Mucosa of rectum (tissue), 2 donors: ENCODE measurements at regions not wholly inside any gene's neighbourhood (a gene's known extent, or its start where the extent isn't known, plus 50 kb on each side); places are given as distances from the start of the nearest gene placed in this dataset.

Experiments used
- H3K27ac ChIP-seq, 2 donors: one replicate each; pipeline ENCODE4 v1.7.0; 2013; ENCODE audit warnings: inconsistent platforms in 2 of 2, low read depth in 2 of 2, low read length in 2 of 2
- H3K27me3 ChIP-seq, 2 donors: one replicate each; pipeline ENCODE4 v1.7.0; 2013; ENCODE audit warnings: low read length in 2 of 2; ENCODE audit not compliant: control insufficient read depth in 2 of 2, insufficient read depth in 2 of 2
- H3K36me3 ChIP-seq, 2 donors: one replicate each; pipeline ENCODE4 v1.7.0; 2013; ENCODE audit warnings: low read length in 2 of 2; ENCODE audit not compliant: control insufficient read depth in 2 of 2, insufficient read depth in 2 of 2
- H3K4me1 ChIP-seq, 2 donors: one replicate each; pipeline ENCODE4 v1.7.0; 2013; ENCODE audit warnings: low read length in 2 of 2, mild to moderate bottlenecking in 1 of 2; ENCODE audit not compliant: control insufficient read depth in 2 of 2, insufficient read depth in 2 of 2
- H3K4me3 ChIP-seq, 2 donors: one replicate each; pipeline ENCODE4 v1.7.0; 2013; ENCODE audit warnings: low read length in 2 of 2
- H3K9ac ChIP-seq, 2 donors: one replicate each; pipeline ENCODE4 v1.7.0; 2013; ENCODE audit warnings: low read length in 2 of 2, low read depth in 1 of 2, mild to moderate bottlenecking in 1 of 2
- H3K9me3 ChIP-seq, 2 donors: one replicate each; pipeline ENCODE4 v1.7.0; 2013; ENCODE audit warnings: low read length in 2 of 2; ENCODE audit not compliant: control insufficient read depth in 2 of 2
- donor health status: healthy.
- donor health status: Normal muscosa, but diverticular disease.

DNA sequence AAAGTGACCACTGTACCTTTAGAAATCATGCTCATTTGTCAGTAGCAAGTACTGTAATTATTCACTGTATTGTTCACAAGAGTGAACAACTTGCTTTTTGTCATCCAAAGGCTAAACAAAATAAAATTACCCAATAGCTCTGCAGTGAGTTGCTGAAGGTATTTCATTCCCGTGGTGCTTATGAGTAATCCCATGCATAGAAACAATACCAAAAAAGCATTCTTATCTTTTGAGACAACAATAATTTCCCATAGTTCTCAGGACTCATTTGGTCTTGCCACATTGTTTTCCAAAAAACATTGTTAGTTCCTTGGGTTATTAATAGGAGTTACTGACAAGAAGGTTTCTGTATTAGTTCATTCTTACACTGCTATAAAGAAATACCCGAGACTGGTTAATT, 503.2 kb upstream of the FAM98A start:
- no peak overlapping the region for H3K9ac ChIP-seq
- no peak overlapping the region for H3K27ac ChIP-seq
- no peak overlapping the region for H3K4me3 ChIP-seq

DNA sequence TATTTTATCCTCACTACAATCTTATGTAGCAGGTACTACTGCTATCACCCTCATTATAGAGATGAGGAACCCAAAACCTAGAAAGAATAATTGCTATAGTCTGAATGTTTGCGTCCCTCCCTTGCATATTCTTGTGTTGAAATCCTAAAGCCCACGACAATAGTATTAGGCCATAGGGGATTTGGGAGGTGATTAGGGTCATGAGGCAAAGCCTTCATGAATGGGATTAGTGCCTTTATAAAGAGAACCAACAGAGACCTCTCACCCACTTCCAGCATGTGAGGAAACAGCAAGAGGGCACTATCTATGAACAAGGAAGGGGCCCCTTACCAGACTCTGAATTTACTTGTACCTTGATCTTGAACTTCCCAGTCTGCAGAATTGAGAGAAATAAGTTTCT, 500.3 kb upstream of the FAM98A start:
- Histone ChIP-seq H3K9me3 (no peaks in the 10 kb centered on the region), H3K9ac (no peak overlapping the region), H3K27ac (no peak overlapping the region), H3K4me3 (no peak overlapping the region), H3K27me3 (no peaks in the 10 kb centered on the region), H3K4me1 (no peaks in the 10 kb centered on the region), H3K36me3 (no peaks in the 10 kb centered on the region)

More for the DNA sequence above, 503.2 kb upstream of the FAM98A start:
- Histone ChIP-seq H3K4me1 (no peaks in the 10 kb centered on the region), H3K27me3 (no peaks in the 10 kb centered on the region), H3K36me3 (no peaks in the 10 kb centered on the region), H3K9me3 (no peaks in the 10 kb centered on the region)

DNA sequence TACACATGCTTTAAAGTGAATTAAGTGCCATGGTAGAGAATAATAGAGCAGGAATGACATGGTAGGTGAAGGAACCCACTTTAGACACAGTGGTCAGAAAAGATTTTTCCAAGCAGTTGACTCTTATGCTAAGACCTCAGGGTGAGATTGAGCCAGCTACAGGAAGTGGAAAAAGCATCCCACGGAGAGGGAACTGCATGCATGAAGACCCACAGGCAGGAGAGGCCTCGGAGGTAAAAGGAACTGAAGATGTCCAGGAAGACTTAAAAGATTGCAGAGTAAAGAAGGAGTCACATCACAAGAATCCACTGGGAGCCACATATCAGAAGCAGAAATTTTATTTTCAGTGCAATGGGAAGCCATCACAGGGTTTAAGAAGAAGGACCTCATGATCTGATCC, 499.2 kb upstream of the FAM98A start:
- no peaks in the 10 kb centered on the region for H3K4me1 ChIP-seq
- H3K9me3 ChIP-seq: no peaks in the 10 kb centered on the region
- H3K27me3 ChIP-seq: no peaks in the 10 kb centered on the region
- H3K9ac ChIP-seq: no peak overlapping the region
- no peak overlapping the region for H3K27ac ChIP-seq
- no peak overlapping the region for H3K4me3 ChIP-seq
- H3K36me3 ChIP-seq: no peaks in the 10 kb centered on the region

DNA sequence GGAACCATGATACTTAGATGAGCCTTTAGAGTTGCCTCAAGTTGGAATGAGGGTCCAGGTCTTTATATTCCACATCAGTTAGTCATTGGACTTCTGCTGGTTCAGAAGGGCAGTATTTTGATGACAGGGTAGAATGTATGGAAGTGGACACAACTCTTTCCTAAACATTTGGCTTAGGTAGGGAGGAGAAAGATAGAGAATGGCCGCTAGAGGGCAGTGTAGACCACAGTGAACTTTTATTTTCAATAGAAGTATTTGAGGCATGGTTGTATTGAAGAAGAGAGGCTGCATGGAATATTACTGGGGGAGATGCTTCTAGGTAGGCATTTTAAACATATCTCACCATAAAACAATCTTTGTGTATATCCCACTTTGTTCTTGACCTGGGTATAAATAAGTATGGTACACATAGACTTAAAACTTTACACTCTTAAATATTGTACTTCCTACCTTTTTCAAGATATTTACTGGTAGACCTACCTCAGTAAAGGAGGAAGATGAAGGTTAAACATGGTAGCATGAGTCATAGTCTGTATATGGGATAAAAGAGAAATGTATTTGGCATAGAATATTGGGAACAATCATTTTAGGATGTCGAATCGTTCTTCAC, 497.6 kb upstream of the FAM98A start:
- no peaks in the 10 kb centered on the region for H3K9me3 ChIP-seq
- no peak overlapping the region for H3K27ac ChIP-seq
- H3K4me1 ChIP-seq: no peaks in the 10 kb centered on the region

DNA sequence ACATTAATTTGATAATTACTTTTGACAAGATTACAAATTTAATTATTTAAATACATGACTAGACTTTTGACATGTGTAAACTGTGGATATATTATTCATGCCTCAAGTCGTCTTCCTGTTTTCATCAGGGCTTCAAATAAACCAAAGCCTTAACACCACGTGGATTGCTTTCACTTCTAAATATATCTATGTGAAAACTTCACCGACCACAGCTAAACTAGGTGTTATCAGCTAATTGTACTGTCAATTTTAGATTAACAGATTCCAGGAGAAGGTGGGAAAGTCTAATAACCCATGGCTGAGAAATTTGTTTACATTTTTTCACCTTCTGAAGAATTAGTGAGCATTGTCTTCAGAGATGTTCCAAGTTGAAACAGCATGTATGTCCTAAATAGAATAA, 494.7 kb upstream of the FAM98A start:
- no peak overlapping the region for H3K27ac ChIP-seq
- H3K9ac ChIP-seq: no peak overlapping the region
- H3K27me3 ChIP-seq: no peaks in the 10 kb centered on the region
- H3K4me3 ChIP-seq: no peak overlapping the region
- H3K4me1 ChIP-seq: no peaks in the 10 kb centered on the region
- H3K9me3 ChIP-seq: no peaks in the 10 kb centered on the region
- H3K36me3 ChIP-seq: no peaks in the 10 kb centered on the region

More for the DNA sequence above, 497.6 kb upstream of the FAM98A start:
- H3K36me3 ChIP-seq: no peaks in the 10 kb centered on the region
- H3K4me3 ChIP-seq: no peak overlapping the region
- no peak overlapping the region for H3K9ac ChIP-seq
- H3K27me3 ChIP-seq: no peaks in the 10 kb centered on the region

DNA sequence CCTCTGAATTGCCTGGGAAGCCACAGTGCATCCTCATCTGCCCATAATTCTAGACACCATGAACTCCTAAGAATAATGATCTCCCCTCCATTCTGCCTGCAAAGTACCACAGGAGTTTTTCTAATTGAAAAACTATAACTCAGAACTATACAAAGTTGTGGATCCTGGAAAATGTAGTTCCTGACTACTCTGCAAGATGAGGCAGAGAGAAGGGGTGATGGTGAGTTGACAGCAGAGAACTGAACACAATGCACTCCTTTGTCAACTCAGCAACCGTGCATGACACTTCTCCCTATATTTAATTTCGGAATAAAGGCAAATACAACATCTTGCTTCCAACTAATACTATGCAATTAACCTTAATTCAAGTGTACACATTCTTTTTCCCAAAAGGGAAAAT, 471.1 kb upstream of the FAM98A start:
- Histone ChIP-seq H3K27ac (no peak overlapping the region), H3K4me1 (no peaks in the 10 kb centered on the region), H3K9ac (no peak overlapping the region), H3K4me3 (no peak overlapping the region), H3K36me3 (no peaks in the 10 kb centered on the region), H3K27me3 (no peaks in the 10 kb centered on the region), H3K9me3 (no peaks in the 10 kb centered on the region)

DNA sequence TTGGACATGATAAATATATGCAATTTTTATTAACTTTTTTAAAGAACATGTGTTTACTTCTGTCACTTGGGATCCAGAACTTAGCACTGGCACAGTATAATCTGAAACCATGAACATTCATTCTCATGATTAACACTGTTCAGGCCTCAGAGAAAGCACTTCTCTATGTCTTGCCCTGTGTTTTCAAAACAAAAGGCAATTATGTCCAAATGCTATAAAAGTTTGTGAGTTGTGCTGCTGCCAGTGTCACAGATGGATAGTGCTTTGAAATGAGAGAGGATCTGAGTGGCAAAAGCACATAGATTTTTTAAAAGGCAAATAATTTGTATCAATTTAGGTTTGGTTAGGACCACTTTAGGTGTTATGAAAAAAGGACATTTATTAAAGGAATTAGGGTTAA, 470.5 kb upstream of the FAM98A start:
- Histone ChIP-seq H3K4me3 (no peak overlapping the region), H3K27me3 (no peaks in the 10 kb centered on the region), H3K27ac (no peak overlapping the region), H3K9me3 (no peaks in the 10 kb centered on the region), H3K4me1 (no peaks in the 10 kb centered on the region), H3K36me3 (no peaks in the 10 kb centered on the region), H3K9ac (no peak overlapping the region)

DNA sequence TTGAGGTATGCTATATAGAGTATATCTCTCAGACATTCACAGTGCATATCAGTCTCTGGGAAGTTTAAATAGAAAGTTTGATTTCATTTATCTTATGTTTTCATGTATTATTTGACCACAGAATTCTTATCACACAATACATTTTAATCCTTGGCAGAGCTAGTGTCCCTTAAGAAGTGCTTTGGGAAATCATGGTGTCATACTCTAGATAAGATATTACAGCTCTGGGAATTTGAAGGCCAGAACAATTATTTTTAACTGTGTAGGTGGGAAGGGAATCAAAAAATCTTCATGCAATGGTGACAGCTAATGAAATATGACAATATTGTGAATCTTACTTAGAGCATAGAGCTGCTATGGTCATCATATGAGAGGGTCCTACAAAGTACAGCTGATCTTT, 451.3 kb upstream of the FAM98A start:
- Histone ChIP-seq H3K9me3 (no peaks in the 10 kb centered on the region), H3K27me3 (no peaks in the 10 kb centered on the region), H3K9ac (no peak overlapping the region), H3K4me1 (no peaks in the 10 kb centered on the region), H3K36me3 (no peaks in the 10 kb centered on the region), H3K27ac (no peak overlapping the region), H3K4me3 (no peak overlapping the region)

DNA sequence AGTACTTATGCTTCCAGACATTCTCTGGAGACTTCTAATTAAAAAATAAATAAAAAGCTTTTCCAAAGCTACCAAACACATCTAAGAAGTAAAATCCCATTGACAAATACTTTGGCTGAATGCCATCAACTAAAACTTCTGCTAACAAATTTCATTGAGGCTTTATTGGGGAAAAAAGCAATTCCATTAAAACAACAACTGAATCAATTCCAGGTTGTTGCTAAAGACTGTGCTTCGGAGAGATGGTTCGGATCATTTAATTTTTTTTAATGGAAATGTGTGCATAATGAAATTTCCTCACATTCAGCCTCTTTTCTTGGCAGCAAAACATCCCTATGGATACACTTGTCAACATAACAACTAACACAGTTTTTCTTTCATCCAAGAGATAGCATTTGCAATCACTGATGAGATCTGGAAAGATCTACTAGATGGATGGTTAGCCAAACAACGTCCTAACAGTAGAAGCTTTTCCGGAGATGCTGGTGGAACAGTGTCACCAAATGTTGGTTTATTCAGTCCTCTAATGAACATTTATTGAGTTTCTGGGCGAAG, 446.1 kb upstream of the FAM98A start:
- Histone ChIP-seq H3K4me1 (no peaks in the 10 kb centered on the region), H3K9me3 (no peaks in the 10 kb centered on the region), H3K27me3 (no peaks in the 10 kb centered on the region), H3K9ac (no peak overlapping the region), H3K4me3 (no peak overlapping the region), H3K27ac (no peak overlapping the region), H3K36me3 (no peaks in the 10 kb centered on the region)

DNA sequence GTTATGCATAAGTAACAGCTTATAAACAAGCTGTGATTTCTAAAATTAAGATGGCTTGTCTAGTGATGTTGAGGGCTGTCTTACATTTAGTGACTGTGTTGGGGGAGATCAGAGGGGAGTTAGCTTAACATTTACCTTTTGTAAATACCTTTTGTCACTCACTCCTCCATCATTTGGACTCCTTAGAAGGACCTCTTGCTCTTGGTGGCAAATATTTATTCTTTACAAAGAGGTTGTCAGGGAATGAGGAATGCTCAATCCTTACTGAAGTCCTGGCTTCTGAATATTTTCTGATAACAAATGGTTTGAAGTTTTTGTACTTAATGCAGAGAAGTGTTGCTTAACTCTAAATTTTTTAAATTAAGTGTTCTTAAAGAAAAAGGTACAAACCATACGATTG, 438.8 kb upstream of the FAM98A start:
- Histone ChIP-seq H3K27ac (no peak overlapping the region), H3K4me3 (no peak overlapping the region), H3K9me3 (no peaks in the 10 kb centered on the region), H3K9ac (no peak overlapping the region), H3K4me1 (no peaks in the 10 kb centered on the region), H3K27me3 (no peaks in the 10 kb centered on the region), H3K36me3 (no peaks in the 10 kb centered on the region)

DNA sequence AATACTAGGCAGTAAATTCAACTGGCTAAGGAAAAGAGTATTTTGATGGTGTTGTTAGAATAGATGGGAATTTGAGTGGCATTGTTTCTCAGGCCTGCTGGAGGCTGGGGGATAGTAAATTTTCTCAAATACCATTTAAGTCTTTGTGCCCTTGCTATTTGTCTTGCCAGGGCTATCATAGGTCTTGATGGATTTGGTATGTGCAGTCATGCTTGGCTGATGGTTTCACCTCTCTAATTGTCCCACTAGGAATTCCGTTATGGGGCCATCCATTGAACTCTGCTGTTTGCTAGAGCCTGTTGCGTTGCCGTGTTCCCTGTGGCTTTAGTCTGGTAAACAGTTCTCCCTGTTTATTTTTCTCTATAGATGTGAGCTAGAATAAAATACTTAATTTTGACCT, 438.1 kb upstream of the FAM98A start:
- Histone ChIP-seq H3K27ac (no peak overlapping the region), H3K4me3 (no peak overlapping the region), H3K9ac (no peak overlapping the region), H3K9me3 (no peaks in the 10 kb centered on the region), H3K27me3 (no peaks in the 10 kb centered on the region), H3K36me3 (no peaks in the 10 kb centered on the region), H3K4me1 (no peaks in the 10 kb centered on the region)
